ENCODE measurements at regions not wholly inside any gene's neighbourhood (a gene's known extent, or its start where the extent isn't known, plus 50 kb on each side); places are given as distances from the start of the nearest gene placed in this dataset.
"Not testable (repeated sequence)": the region's sequence is repeated elsewhere in the genome, so short reads cannot be mapped to it uniquely, and the experiment has no call there.

GRCh38 chr9:17888066-17888465, 309.2 kb downstream of the SH3GL2 start:
- no peak overlapping the region for H3K27ac ChIP-seq
- no peak for DNase-seq (ENCODE audit: low read depth, low spot score)

DNA sequence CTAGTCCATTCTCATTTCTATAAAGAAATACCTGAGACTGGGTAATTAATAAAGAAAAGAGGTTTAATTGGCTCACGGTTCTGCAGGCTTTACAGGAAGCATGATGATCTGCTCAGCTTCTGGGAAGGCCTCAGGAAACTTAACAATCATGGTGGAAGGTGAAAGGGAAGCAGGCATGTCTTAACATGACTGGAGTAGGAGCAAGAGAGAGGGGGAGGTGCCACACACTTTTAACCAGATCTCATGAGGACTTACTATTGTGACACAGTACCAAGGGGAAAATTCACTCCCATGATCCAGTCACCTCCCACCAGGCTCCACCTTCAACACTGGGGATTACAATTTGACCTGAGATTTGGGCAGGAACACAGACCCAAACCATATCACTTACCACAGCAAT, 310.1 kb downstream of the SH3GL2 start:
- not testable (repeated sequence) for H3K27ac ChIP-seq; DNase-seq (ENCODE audit: low read depth, low spot score)

DNA sequence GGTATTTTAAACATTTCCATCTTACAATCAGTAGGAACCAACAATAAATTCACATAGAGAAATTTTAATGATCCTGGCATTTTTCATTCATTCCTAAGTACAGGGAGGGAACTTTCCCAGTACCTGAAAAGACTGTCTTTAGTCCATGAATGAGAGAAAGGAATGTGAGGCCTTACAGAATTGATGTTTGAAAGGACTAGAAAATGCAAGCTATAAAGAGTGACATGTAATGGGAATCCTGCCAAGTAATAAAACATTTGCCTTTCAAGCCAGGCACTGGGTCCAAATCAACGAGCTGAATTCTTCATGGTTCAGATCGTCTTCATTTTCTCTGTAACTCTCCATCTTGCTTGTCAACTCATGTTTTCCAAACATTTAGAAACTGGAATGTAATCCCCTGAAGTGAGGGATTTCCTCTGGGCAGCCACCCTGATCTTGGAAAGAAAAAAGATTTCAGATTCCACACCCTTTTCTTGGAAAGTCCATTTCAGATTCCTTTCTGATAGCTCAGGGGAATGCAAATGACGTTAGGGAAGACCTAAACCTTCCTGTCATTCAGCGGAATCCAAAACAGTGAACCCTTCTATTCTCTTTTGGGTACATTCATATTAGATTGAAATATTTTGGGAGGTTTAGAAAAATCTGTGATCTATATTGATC, 315.8 kb downstream of the SH3GL2 start:
- DNase-seq (ENCODE audit: low read depth, low spot score): no peak
- H3K27ac ChIP-seq: no peak overlapping the region

- no peak for DNase-seq (ENCODE audit: low read depth, low spot score)
- no peak overlapping the region for H3K27ac ChIP-seq
Observed at GRCh38 chr9:17900606-17901005, 321.7 kb downstream of the SH3GL2 start.

GRCh38 chr9:17905366-17905765, 326.5 kb downstream of the SH3GL2 start:
- H3K27ac ChIP-seq: no peak overlapping the region
- DNase-seq (ENCODE audit: low read depth, low spot score): no peak

- H3K27ac ChIP-seq: no peak overlapping the region
- DNase-seq (ENCODE audit: low read depth, low spot score): no peak
Observed at GRCh38 chr9:17905781-17906175, 326.9 kb downstream of the SH3GL2 start.

DNA sequence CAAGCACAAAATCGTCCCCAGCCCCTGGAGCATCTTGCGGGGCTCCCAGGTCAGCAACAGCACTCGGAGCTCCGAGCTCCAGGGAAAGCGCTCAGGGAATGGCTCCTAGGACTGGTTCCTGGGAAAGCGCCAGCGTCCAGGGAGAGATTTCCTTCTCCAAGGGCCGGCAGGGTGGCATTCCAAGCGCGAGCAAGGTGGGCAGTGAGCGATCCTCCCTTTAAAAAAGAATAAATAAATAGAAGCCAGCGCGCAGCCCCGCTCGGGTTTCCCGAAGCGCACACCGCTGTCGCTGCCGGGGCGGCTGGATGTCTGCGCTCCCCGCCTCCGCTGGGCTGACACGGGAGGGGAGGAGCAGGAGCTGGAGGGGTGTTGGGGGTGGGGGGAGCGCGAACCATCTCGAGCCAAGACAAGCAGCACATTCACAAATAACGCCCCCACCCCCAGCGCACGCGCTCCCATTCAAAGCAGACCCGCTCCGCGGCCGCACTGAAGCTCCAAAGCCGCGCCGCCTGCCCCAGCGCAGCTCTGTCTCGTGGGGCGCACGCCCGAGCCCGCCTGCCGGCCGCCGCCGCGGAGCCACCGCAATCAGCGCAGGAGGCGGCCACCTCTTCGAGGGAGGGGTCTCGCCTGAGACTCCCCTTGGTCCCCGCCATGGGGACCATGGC, 327.4 kb downstream of the SH3GL2 start:
- no peak overlapping the region for H3K27ac ChIP-seq
- no peak for DNase-seq (ENCODE audit: low read depth, low spot score)

DNA sequence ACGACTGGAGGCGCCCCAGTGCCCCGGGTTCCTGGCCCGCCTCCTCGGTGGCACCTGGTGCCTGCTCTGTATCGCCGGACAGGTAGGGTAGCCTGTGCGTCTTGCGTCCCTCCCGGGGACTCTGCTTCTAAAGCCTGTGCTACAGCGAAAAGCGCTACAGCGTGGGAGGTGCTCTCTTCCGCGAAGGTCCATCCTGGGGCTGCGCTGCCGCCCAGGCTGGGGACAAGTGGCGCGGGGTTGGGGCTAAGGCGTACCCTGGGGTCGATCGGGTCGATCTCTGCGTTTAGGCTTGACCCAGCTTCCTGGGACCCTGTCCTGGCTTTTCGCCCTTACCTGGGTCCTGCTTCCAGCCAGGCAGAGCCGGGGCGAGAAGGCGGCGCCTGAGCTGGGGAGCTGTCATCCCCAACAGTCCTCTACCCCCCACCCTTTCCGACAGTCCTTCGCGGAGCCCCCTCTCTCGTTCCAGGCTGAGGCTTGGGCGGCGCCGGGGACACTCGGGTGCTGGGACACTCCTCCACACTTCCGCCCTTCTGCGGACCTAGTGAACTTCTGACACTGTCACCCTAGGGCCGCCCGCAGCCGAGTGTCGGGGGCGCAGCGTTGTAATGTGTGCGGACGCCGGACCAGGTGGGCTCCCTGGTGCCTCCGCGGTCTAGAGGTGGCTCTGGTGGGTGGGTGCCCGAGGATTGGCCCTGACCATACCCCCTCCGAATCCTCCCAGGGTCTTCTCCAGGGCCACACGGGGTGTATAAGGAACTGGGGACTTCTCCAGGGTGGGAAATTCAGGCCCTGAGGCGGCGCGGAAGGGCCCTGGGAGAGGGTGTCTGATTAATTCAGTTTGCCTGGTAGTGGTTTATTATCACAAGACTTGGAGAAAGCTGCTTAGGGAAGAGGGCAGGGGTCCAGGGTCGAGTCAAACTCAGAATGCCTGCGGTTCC, 328.2 kb downstream of the SH3GL2 start:
- DNase-seq (ENCODE audit: low read depth, low spot score): no peak
- no peak overlapping the region for H3K27ac ChIP-seq

- H3K27ac ChIP-seq: no peak overlapping the region
- DNase-seq (ENCODE audit: low read depth, low spot score): no peak
Observed at GRCh38 chr9:17907779-17908508, 329.1 kb downstream of the SH3GL2 start.

DNA sequence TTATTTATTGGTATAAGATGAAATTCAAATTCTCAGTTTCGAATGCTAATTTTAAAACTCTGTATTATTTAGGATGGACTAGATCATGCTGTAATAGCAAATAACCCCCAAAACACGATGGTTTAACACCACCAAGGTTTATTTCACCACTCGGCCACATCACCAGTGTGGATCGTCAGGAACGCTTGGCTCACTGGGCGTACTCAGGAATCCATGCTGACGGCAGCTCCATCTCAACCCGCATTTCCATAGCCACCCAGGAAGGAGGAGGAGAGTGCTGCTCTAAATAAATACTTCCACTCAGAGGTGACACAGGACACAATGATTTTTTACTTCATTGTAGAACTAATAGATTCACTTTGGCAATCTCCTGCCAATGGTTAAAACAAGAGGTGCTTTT, 347.4 kb downstream of the SH3GL2 start:
- H3K27ac ChIP-seq: no peak overlapping the region
- DNase-seq (ENCODE audit: low read depth, low spot score): no peak

GRCh38 chr9:17927616-17928015, 348.8 kb downstream of the SH3GL2 start:
- no peak for DNase-seq (ENCODE audit: low read depth, low spot score)
- H3K27ac ChIP-seq: no peak overlapping the region

DNA sequence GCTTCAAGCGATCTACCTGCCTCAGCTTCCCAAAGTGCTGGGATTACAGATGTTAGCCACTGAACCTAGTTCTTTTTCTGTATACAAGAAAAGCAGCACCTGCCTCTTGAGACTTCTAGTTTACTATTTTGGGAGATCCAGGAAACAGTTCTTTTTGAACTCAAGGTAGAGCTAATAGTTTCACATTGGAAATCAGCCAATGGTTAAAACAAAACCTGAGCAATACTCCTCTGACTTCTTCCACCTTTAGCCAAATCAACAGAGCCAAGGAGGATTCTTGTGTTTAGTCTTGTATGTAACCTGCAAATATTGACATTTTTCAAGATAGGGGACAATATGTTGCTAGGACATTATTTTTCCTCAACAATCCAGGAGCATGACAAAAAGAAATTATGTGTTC, 349.4 kb downstream of the SH3GL2 start:
- no peak overlapping the region for H3K27ac ChIP-seq

DNA sequence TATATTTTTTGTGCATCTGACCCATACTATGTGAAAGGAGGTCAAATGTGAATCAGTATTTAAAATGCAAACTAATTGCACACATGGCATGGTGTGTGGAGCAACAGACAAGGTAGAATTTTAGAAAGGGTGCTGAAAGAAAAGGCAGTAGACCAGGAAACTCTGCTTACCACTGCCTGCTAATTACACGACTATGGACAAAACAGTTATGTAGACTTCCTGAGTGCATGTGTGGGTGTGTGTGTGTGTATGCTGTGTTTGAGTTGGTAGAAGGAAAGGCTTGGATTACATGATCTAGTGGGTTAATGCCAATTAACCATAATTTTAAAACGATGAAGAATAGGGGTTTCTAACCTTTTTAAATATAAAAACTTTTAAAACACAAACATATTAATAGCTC, 349.9 kb downstream of the SH3GL2 start:
- DNase-seq (ENCODE audit: low read depth, low spot score): no peak
- H3K27ac ChIP-seq: no peak overlapping the region

More for the DNA sequence above, 349.4 kb downstream of the SH3GL2 start:
- DNase-seq (ENCODE audit: low read depth, low spot score): no peak

- no peak for DNase-seq (ENCODE audit: low read depth, low spot score)
- H3K27ac ChIP-seq: no peak overlapping the region
Observed at GRCh38 chr9:17929506-17929905, 350.6 kb downstream of the SH3GL2 start.

DNA sequence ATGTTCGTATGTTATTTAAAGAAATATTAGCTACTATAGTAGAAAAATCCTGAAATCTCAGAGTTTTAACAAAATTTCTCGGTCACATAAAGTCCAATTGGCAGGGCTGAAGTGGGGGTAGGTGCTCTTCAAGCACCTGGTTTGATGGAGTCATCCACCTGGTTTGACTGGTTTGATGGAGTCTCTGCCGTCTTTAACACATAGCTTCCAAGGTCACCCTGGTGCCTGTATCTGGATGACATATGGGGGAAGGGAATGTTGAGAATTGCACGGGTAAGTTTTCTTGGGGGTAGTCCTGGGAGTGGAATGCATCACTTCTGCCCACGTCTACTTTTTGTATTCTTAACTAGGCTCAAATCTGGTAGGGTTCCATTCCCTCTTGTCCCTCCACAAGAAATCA, 351.2 kb downstream of the SH3GL2 start:
- no peak for DNase-seq (ENCODE audit: low read depth, low spot score)
- H3K27ac ChIP-seq: no peak overlapping the region

- no peak overlapping the region for H3K27ac ChIP-seq
- no peak for DNase-seq (ENCODE audit: low read depth, low spot score)
Observed at GRCh38 chr9:17936365-17936764, 357.5 kb downstream of the SH3GL2 start.

- no peak overlapping the region for H3K27ac ChIP-seq
- no peak for DNase-seq (ENCODE audit: low read depth, low spot score)
Observed at GRCh38 chr9:17938035-17938655, 359.3 kb downstream of the SH3GL2 start.

GRCh38 chr9:17942498-17942897, 363.6 kb downstream of the SH3GL2 start:
- no peak overlapping the region for H3K27ac ChIP-seq
- no peak for DNase-seq (ENCODE audit: low read depth, low spot score)

DNA sequence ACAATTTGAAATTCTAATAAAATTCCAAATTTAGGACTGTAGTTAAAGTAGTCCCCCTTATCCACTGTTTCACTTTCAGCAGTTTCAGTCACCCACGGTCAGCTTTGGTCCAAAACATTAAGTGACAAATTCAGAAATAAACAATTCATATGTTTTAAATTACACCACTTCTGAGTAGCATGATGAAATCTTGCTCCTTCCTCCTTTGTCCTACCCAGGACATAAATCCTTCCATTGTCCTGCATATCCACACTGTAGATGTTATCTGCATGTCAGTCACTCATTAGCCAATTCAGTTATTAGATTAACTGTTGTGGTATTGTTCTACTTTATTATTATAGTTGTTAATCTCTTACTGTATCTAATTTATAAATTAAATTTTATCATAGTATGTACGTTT, 376.5 kb downstream of the SH3GL2 start:
- DNase-seq (ENCODE audit: low read depth, low spot score): no peak
- no peak overlapping the region for H3K27ac ChIP-seq

- H3K27ac ChIP-seq: no peak overlapping the region
- DNase-seq (ENCODE audit: low read depth, low spot score): no peak
Observed at GRCh38 chr9:17958363-17958762, 379.5 kb downstream of the SH3GL2 start.

Data from epithelial cell of prostate (primary cell).